Thyroid gland (tissue), 4 donors: ENCODE measurements at regions not wholly inside any gene's neighbourhood (a gene's known extent, or its start where the extent isn't known, plus 50 kb on each side); places are given as distances from the start of the nearest gene placed in this dataset.

Source experiments
- DNase-seq, 2 donors: peaks; one replicate each; pipeline ENCODE4 v3.0.0-alpha.2; 2019
- H3K27ac ChIP-seq, 3 donors: fragments of 200-600 bp; sonication (generic); 1 replicate in 2 of 3; 2 replicates in 1 of 3; pipeline ENCODE4 v1.5.1; 2016 to 2019; ENCODE audit warnings: mild to moderate bottlenecking in 1 of 3, moderate library complexity in 1 of 3
- H3K27me3 ChIP-seq: fragments of 200-600 bp; sonication (generic); one replicate; pipeline ENCODE4 v1.5.1; 2019
- H3K36me3 ChIP-seq, 2 donors: fragments of 200-600 bp; sonication (generic); one replicate each; pipeline ENCODE4 v1.5.1; 2016 to 2019
- H3K4me1 ChIP-seq, 2 donors: fragments of 200-600 bp; sonication (generic); one replicate each; pipeline ENCODE4 v1.5.1; 2017 to 2019
- H3K4me3 ChIP-seq, 3 donors: fragments of 200-600 bp; sonication (generic); replicated peaks in 1 of 3; 1 replicate in 2 of 3; 2 replicates in 1 of 3; pipeline ENCODE4 v1.5.1; 2016; ENCODE audit warnings: mild to moderate bottlenecking in 1 of 3
- H3K9me3 ChIP-seq: fragments of 200-600 bp; sonication (generic); one replicate; pipeline ENCODE4 v1.5.1; 2017
- POLR2A ChIP-seq, 2 donors: fragments of 450-650 bp; IDR thresholded peaks; one replicate each; pipeline ENCODE4 v1.6.1; 2017; ENCODE audit warnings: antibody characterized with exemption in 2 of 2, mild to moderate bottlenecking in 2 of 2, moderate library complexity in 1 of 2
- whole genome bisulfite sequencing, 2 donors: methylation state at CpG; one replicate each; pipeline ENCODE4 v1.1.5; 2017; 5-methylcytosine and 5-hydroxymethylcytosine counted together
- intact Hi-C: fragments of 100-400 bp; cut with DNase I; formaldehyde crosslinking; loops from one replicate; pipeline ENCODE4 v1.15.1; 2023
- TF ChIP-seq, protein P1 (sequence below), 6 experiments: fragments of 200-600 bp in 3 of 6; fragments of 450-650 bp in 3 of 6; sonication (generic) in 3 of 6; IDR thresholded peaks; one replicate each; pipeline ENCODE4 v1.5.1; 2016 to 2019; ENCODE audit warnings: antibody characterized with exemption in 6 of 6, mild to moderate bottlenecking in 2 of 6, inconsistent platforms in 1 of 6, moderate library complexity in 1 of 6

DNA sequence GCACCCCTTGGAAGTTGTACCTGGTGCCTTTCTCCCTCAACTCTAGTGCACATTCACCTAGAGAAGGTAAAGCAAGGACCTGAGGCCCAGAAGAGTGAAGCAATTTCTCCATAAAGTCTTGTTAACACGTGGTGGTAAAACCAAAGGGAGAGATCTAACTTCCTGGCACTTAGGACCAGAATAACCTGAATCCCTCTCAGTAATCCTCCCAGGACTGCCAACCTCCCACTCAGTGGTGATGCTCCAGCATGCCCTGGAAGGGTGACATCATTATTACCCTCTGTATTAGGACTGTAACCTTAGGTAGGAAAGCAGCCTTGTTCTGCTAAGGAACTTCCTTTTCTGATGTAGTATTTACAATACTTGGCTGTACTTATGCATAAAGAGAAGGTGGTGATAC lies 330.6 kb upstream of the MARCKS start:
- no peak for DNase-seq
- Histone ChIP-seq H3K27ac (no peak overlapping the region), H3K9me3 (no peaks in the 10 kb centered on the region), H3K4me3 (no peak overlapping the region), H3K4me1 (no peaks in the 10 kb centered on the region), H3K36me3 (no peaks in the 10 kb centered on the region), H3K27me3 (no peaks in the 10 kb centered on the region)
- WGBS, 2 donors = 47 to 56% methylated on average over 1 of the region's 1 CpG
- TF ChIP-seq, protein P1, sequence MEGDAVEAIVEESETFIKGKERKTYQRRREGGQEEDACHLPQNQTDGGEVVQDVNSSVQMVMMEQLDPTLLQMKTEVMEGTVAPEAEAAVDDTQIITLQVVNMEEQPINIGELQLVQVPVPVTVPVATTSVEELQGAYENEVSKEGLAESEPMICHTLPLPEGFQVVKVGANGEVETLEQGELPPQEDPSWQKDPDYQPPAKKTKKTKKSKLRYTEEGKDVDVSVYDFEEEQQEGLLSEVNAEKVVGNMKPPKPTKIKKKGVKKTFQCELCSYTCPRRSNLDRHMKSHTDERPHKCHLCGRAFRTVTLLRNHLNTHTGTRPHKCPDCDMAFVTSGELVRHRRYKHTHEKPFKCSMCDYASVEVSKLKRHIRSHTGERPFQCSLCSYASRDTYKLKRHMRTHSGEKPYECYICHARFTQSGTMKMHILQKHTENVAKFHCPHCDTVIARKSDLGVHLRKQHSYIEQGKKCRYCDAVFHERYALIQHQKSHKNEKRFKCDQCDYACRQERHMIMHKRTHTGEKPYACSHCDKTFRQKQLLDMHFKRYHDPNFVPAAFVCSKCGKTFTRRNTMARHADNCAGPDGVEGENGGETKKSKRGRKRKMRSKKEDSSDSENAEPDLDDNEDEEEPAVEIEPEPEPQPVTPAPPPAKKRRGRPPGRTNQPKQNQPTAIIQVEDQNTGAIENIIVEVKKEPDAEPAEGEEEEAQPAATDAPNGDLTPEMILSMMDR (IDR thresholded peaks at IDR 0.05) = no peak
- TF ChIP-seq POLR2A (IDR thresholded peaks at IDR 0.05) = no peak
- intact Hi-C loops = no loop called here

DNA sequence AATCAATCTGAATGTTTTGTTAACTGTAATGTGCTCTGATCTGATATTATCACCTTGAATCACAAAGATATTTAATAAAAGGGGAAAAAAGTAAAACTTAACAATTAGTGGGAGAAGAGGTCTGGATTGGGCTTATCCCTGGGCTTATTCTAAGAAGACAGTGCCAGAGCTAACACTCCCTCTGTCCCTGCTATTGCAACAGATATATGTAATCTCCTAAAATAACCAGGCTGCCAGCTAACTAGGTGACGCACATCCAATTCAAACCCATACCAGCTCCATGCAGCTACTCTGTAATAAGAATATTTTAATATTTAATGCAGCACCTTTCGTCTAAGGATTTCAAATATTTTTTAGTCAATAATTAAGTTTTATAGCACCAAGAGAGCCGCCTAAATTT lies 330.1 kb upstream of the MARCKS start:
- intact Hi-C loops = no loop called here
- no peaks in the 10 kb centered on the region for H3K9me3 ChIP-seq
- H3K27me3 ChIP-seq = no peaks in the 10 kb centered on the region
- no peaks in the 10 kb centered on the region for H3K4me1 ChIP-seq
- no peak overlapping the region for H3K27ac ChIP-seq
- 94 to 98% methylated on average over 3 of the region's 3 CpGs for WGBS, 2 donors
- H3K36me3 ChIP-seq = no peaks in the 10 kb centered on the region
- H3K4me3 ChIP-seq = no peak overlapping the region
- TF ChIP-seq POLR2A (IDR thresholded peaks at IDR 0.05) = no peak
- TF ChIP-seq, protein P1 (IDR thresholded peaks at IDR 0.05) = no peak
- no peak for DNase-seq

DNA sequence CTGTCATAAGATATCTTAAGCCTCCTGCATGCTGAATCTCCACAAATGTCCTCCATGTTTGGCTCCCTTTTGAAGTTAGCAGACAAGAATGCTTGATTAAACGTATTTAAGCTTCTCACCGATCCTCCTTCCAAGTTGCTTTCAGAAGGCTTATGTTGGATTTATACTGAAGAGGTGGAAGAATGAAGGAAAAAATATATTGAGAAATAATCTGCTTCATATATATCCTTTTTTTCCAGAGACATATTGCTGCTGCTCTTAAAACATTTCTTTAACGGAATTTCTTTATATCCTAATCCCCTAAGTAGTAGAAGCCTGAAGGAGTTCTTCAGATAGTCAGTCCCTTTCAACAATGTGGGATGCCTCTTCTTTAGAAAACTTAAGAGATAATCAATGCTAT lies 329.0 kb upstream of the MARCKS start:
- no peak overlapping the region for H3K4me3 ChIP-seq
- no peaks in the 10 kb centered on the region for H3K36me3 ChIP-seq
- DNase-seq = no peak
- TF ChIP-seq, protein P1 (IDR thresholded peaks at IDR 0.05) = no peak
- no peak for TF ChIP-seq POLR2A (IDR thresholded peaks at IDR 0.05)
- no peaks in the 10 kb centered on the region for H3K9me3 ChIP-seq
- intact Hi-C loops = no loop called here
- H3K27me3 ChIP-seq = no peaks in the 10 kb centered on the region
- no peak overlapping the region for H3K27ac ChIP-seq
- WGBS, 2 donors = 83 to 90% methylated on average over 3 of the region's 3 CpGs
- no peaks in the 10 kb centered on the region for H3K4me1 ChIP-seq

DNA sequence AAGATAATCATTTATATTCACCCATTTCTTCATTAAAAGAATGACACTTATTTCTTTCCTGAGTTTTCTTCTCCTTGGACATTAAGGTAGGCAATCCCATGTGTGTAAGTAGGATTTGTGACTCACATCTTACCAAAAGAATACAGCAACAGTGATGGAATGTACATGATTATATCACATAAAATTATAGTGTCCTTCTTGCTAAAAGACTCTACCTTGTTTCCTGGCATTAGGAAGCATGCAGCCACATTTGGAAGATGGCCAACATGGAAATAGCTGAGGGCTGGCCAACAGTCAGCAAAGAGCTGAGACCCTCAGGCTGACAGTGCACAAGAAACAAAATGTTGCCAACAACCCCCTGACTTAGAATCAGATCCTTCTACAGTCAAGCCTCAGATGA lies 327.9 kb upstream of the MARCKS start:
- H3K27me3 ChIP-seq = no peaks in the 10 kb centered on the region
- no peaks in the 10 kb centered on the region for H3K9me3 ChIP-seq
- intact Hi-C loops = no loop called here
- no peak overlapping the region for H3K4me3 ChIP-seq
- no peak overlapping the region for H3K27ac ChIP-seq
- H3K4me1 ChIP-seq = no peaks in the 10 kb centered on the region
- TF ChIP-seq POLR2A (IDR thresholded peaks at IDR 0.05) = no peak
- TF ChIP-seq, protein P1 (IDR thresholded peaks at IDR 0.05) = no peak
- H3K36me3 ChIP-seq = no peaks in the 10 kb centered on the region
- no peak for DNase-seq

DNA sequence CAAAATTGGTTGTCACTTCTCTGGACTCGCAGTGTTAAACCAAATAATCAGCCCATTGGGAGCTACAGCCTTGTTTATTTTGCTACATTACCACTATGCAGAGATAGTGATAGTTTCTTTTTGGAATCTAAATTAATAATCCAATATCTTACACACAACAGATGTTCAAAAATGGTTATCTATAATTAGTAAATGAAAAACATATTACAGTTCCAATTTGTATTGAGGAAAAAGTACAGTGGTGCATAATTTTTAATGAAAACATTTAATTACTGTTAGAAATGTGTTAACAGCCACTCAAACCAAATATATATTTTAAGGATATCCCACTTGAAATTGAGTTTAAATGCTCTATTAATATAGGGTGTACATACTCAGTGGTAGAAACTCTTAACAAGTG lies 327.3 kb upstream of the MARCKS start:
- no peaks in the 10 kb centered on the region for H3K9me3 ChIP-seq
- H3K27ac ChIP-seq = no peak overlapping the region
- H3K4me1 ChIP-seq = no peaks in the 10 kb centered on the region
- no peak for TF ChIP-seq POLR2A (IDR thresholded peaks at IDR 0.05)
- TF ChIP-seq, protein P1 (IDR thresholded peaks at IDR 0.05) = no peak
- intact Hi-C loops = no loop called here
- no peaks in the 10 kb centered on the region for H3K27me3 ChIP-seq
- DNase-seq = no peak
- no peak overlapping the region for H3K4me3 ChIP-seq
- no peaks in the 10 kb centered on the region for H3K36me3 ChIP-seq
- 83 to 94% methylated on average over 1 of the region's 1 CpG for WGBS, 2 donors
